ENCODE measurements at regions not wholly inside any gene's neighbourhood (a gene's known extent, or its start where the extent isn't known, plus 50 kb on each side); places are given as distances from the start of the nearest gene placed in this dataset.

DNA sequence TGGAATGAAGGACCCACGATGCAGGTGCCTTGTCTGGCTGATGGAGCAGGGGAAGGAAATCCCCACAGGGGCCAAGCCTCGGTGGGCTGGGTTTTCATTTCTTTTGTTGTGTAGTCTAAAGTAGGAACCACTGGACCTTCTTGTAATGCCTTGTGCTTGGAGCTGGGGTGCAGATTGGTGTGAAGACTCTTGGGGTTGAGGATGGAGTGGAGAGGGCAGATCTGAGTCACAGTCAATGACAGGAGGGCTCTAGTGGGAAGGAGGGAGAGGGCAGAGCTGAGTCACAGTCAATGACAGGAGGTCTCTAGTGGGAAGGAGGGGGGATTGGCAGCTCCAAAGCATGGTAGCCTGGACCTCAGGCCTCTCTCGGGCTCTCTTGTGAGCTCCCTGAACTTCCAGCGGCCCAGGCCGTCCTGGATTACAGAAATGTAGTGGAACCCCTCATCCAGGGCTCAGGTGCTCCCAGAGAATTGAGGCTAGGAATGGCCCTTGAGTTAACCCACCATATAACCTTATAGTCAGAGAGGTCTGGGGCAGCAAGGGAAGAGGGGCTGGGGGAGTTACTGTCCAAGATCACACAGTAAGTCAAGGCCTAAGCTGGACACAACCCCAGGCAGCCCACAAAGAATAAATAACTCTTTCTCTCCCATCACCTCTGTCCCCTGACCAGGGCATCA is 313.8 kb downstream of the MATN1 start:
- DNase-seq (ENCODE audit: low read depth, low spot score): no peak

DNA sequence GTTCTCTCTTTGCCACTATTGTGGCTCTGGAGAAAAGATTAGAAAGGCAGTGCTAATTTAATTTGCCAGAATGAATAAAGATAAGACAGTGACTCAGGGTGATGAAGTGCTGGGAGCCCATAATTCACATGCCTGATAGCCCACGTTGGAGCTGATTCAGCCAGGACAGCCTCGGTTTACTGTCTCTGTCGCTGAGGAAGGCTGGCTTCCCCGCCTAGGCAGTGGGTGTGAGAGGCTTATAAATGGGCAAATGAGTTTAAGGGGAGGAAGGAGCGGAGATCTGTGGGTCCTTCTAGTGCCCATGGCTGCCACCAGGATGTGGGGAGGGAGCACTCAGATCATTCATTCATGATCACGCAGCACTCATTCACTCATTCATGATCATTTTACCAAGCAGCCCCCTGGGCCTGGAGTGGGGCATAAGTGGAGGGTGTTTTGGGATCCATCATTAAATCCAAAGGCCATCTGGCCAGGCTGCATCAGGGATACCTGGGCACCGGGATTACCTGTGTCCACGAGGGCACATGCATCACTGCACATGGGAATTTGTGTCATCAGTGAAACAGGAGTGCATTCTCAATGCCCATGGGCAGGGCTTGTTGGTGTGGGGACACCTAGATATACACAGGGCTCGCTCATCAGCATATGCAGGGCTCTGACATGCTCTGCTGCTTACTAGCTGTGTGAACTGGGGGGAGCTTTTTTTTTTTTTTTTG is 315.4 kb downstream of the MATN1 start:
- no peak for DNase-seq (ENCODE audit: low read depth, low spot score)

GRCh38 chr1:30406996-30407864 is 316.2 kb downstream of the MATN1 start:
- DNase-seq (ENCODE audit: low read depth, low spot score): no peak

- DNase-seq (ENCODE audit: low read depth, low spot score): no peak
Observed at GRCh38 chr1:30405631-30406212, 317.7 kb downstream of the MATN1 start.

DNA sequence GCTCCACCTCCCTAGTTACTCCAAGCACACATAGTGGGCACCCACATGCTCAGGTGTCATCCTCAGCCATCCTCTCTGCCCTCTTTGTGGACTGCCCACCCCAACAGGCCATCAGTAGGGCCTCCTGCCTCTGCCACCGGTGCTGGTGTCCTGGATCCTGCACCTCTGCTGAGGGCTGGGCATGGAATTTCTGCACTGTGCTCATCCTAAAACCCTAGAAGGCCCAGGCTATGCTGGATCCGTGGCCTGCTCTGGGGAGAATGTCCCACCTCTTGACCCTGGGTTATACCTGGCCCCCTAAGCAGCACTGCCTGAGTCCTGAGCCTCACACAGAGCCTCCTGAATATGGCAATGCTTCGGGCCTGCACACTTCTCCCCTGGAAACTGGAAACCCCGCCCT is 318.3 kb downstream of the MATN1 start:
- DNase-seq (ENCODE audit: low read depth, low spot score): no peak

GRCh38 chr1:30404341-30404740 is 319.0 kb downstream of the MATN1 start:
- DNase-seq (ENCODE audit: low read depth, low spot score): no peak

DNA sequence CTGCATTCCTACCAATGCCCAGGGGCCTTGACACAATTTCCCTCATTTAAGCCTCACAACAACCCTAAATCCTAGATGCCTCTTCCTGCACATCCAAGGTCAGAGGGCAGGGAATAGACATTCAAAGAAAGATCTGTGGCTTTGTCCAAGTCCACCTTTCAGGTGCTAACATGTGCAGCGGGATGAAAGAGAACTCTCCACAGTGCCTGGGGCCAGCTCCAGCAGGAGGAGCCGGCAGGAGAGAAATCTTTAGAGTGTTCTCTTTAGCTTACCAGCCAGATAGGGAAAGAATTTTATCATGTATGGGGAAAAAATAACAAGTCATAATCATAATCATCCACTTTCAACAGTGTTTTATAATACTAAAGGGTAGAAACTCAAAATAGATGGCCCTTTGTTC is 319.7 kb downstream of the MATN1 start:
- DNase-seq (ENCODE audit: low read depth, low spot score): no peak

DNA sequence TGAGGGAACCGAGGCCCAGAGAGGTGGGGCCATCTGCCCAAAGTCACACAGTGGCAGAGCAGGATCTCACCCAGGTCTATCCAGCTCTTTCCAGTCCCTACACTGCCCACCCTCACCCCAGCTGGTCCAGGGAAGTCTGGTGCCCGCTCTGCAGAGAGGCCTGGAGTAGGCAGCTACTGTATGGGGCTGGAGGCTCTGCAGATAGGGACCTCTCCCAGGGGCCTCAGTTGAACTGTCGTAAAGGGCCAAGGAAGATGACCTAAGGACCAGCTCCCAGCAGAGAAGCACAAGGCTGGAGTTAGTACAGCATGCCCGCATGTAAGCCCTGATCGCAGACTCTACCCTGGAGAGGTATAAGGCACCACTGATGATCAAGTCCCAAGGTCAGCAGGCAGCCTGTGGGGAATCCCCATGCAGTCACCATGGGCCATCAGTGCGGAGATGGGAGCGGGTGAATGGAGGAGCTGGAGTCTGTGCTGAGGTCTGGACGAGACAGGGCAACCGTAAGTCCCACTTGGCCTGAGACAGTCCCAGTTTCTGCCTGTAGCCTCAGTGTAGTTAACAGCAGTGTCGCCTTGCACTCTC is 320.2 kb downstream of the MATN1 start:
- no peak for DNase-seq (ENCODE audit: low read depth, low spot score)

DNA sequence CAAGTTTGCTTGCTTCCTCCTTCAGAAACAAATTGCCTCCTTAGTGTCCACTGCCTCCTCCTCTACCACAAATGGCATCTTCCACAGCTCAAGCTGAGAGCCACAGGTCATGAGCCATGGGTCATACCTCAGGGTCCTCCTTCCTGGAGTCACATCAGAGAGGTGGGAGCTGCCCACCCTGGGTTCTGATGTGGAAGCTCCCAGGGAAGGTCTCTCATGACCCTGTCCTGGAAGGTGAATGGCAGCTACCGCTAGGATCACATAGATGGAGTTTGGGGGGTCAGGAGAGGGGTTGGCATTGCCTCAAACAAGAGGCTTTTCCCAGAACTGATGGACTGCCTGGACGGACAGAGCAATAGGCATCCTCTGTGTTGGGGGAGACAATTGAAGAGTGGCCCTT is 321.4 kb downstream of the MATN1 start:
- no peak for DNase-seq (ENCODE audit: low read depth, low spot score)

- DNase-seq (ENCODE audit: low read depth, low spot score): no peak
Observed at GRCh38 chr1:30400507-30400906, 322.9 kb downstream of the MATN1 start.

DNA sequence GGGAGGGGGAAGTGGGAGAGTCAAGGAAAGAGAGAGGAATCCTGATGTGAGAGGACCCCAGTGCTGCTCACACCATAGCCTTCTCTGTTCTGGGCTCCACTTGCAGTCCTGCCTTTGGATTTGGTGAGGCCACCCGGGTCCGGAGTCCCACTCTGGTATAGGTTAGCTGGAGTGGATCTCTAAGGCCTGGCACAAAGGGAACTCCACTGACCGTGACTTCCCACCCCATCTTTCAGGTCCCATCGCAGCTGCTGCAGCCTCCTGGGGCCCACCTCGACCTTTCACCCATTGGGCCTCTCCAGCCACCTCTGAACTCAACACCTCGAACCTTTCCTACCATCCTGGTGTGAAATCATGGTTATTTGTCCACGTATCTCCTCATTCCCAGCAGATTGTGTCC is 324.4 kb downstream of the MATN1 start:
- no peak for DNase-seq (ENCODE audit: low read depth, low spot score)

- DNase-seq (ENCODE audit: low read depth, low spot score): no peak
Observed at GRCh38 chr1:30397576-30397975, 325.8 kb downstream of the MATN1 start.

DNA sequence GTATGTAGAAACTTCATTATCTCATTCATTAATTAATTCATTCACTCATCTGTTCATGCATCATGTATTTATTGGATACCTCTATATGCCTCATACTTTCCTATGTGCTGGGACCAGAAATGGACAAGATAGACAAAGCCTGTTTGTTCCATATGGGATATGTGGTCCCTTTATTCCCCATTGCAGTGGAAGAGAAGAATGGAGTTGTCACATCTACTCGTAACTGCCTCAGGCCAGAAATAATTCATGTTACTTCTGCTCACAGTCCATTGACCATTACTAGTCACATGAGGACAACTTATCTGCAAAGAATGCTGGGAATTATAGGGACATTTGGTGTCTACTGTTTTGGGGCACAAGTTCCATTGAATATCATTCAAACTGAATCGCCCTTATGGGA is 327.8 kb downstream of the MATN1 start:
- no peak for DNase-seq (ENCODE audit: low read depth, low spot score)

- no peak for DNase-seq (ENCODE audit: low read depth, low spot score)
Observed at GRCh38 chr1:30388386-30388785, 335.0 kb downstream of the MATN1 start.

DNA sequence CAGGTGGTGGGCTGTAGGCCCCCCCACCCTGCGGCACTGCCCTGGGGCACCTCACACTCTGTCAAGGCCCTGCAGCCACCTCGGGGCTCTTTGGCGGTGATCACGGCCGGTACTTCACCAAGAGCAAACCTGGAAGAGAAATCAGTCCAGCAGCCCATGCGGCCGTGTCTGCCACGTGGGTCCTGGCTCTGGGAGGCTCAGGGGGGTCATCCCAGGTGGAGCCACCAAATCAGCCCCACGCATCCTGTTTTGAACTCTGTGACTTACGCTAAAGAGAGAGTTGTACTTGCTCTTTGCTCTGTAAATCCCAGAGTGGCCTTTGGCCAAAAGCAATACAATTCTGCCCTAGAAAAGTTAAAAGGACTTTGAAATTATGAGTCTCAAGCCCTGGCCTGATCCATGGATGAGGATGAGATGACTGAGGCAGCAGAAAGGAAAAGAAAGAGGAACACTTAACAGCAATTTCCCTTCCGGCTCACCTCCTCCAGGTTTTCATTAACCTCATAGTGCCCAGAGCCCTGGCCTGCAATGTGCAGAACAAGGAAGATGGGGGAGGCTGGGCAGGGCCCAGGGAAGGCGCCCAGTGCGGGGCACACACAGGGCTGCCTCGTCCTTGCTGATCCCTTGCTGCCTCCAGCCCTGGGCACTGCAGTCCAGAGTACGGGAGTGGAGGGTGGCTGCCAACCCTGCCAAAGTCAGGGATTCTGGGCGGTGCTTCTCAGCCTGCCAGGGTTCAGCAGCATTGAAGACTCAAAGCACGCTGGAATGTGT is 337.0 kb downstream of the MATN1 start:
- DNase-seq (ENCODE audit: low read depth, low spot score): no peak

GRCh38 chr1:30385246-30385995 is 338.0 kb downstream of the MATN1 start:
- DNase-seq (ENCODE audit: low read depth, low spot score): no peak

DNA sequence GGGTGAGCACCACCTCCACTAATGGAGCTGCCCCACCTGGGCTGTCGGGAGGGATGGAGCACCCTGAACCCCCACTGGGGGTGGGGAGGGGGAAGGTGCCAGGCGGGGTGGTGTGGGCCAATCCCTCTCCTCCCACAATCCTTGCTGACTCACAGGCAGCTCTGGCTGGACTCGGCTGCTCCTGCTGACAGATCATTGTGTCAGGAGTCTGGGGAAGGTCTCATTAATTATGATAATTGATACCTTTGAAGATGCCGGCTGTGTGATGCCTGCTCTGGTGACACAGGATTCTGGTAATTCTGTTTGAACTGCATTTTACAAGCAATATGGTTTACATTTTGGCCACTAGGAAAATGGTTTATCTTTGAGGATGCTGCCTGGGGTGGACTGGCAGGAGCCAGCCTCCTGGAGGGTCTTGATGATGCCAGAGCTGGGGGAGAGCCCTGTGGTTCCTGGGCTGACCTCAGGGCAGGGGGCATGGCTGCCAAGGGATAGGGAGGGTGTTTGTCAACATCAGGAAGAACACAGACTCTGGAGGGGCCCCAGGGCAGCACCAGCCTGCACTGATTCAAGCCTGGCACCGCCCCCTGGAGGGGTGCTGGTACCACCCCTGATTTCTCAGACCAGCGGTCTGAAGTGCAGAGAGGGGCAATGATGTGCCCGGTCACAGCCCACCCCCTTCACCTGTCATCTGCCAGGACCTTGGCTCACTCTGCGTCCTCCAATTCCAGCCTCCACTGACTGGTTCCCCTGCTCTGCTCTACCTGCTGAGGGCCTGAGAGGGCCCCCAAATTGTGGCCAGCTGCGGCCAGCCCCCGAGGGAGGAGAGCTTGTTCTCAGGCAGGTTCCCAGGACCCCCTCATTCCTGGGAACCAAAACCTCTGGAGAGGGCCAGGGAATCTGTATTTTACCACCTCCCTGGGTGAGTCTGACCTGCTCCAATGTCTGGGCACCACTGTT is 338.8 kb downstream of the MATN1 start:
- DNase-seq (ENCODE audit: low read depth, low spot score): no peak

DNA sequence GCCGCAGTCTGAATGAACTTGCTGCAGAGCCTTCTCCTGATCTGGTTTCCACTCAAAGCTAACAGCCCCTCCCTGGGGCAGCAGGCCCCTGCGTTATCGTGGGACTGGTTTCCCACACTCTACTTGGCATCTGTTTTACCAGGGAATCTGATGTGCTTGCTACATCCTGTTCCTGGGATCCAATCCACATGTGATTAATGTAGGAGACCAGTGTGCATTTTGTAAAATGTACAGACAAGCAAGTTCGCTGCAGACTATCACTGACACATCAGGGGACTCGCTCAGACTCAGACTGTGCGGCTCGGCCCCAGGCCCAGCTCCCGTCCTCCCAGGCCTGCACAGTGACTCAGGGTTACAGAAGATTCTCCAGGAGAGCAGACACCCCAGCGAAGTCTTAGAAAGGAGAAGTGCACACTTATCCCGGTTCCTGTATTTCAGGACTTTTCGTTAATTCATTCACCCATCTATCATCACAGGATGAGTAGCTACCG is 340.1 kb downstream of the MATN1 start:
- no peak for DNase-seq (ENCODE audit: low read depth, low spot score)

DNA sequence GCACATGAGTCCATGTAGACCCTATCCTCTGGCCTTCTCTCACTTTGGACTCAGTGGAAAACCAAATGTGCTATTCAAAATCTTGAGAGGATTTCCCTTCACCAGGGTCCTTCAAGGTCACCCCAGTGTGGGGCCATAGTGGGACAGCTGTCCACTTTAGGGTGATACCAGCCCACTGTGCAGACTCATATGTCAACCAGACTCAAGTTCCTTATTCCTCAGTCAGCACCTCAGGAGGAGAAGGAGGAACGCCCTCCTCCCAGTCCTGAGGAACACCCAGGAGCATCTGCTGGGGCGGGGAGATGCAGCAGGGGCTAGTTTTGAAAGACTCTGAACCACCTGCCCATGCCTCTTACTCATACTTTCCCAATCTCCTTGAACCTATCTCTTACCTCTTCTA is 340.9 kb downstream of the MATN1 start:
- no peak for DNase-seq (ENCODE audit: low read depth, low spot score)

Measured in iPS DF 19.7 (cell line).